NCI-H1048 (cell line): ENCODE measurements at regions not wholly inside any gene's neighbourhood (a gene's known extent, or its start where the extent isn't known, plus 50 kb on each side); places are given as distances from the start of the nearest gene placed in this dataset.
"Not testable (repeated sequence)": the region's sequence is repeated elsewhere in the genome, so short reads cannot be mapped to it uniquely, and the experiment has no call there.

ENCODE experiments used
- DNase-seq: peaks from one replicate; lab custom pipeline; 2025; lab: John Stamatoyannopoulos, UW

GRCh38 chr19:28359431-28360414, 853.2 kb downstream of the UQCRFS1 start:
- no peak for DNase-seq

GRCh38 chr19:28358633-28359032, 854.3 kb downstream of the UQCRFS1 start:
- no peak for DNase-seq

- DNase-seq: no peak
These were observed 861.2 kb downstream of the UQCRFS1 start for GRCh38 chr19:28351761-28352160.

- not testable (repeated sequence) for DNase-seq
These were observed 861.6 kb downstream of the UQCRFS1 start for GRCh38 chr19:28351321-28351720.

- no peak for DNase-seq
These were observed 862.3 kb downstream of the UQCRFS1 start for GRCh38 chr19:28350673-28351072.

GRCh38 chr19:28350037-28350436, 862.9 kb downstream of the UQCRFS1 start:
- no peak for DNase-seq

- no peak for DNase-seq
These were observed 863.3 kb downstream of the UQCRFS1 start for GRCh38 chr19:28349604-28350003.

GRCh38 chr19:28345811-28346210, 867.1 kb downstream of the UQCRFS1 start:
- DNase-seq: no peak

GRCh38 chr19:28341810-28342350, 871.1 kb downstream of the UQCRFS1 start:
- no peak for DNase-seq

GRCh38 chr19:28334419-28334818, 878.5 kb downstream of the UQCRFS1 start:
- no peak for DNase-seq

GRCh38 chr19:28333909-28334308, 879.0 kb downstream of the UQCRFS1 start:
- DNase-seq: no peak

GRCh38 chr19:28332886-28333285, 880.1 kb downstream of the UQCRFS1 start:
- no peak for DNase-seq

GRCh38 chr19:28332351-28332750, 880.6 kb downstream of the UQCRFS1 start:
- DNase-seq: no peak

GRCh38 chr19:28331596-28331995, 881.4 kb downstream of the UQCRFS1 start:
- DNase-seq: no peak

GRCh38 chr19:28330831-28331230, 882.1 kb downstream of the UQCRFS1 start:
- DNase-seq: no peak

GRCh38 chr19:28329429-28329828, 883.5 kb downstream of the UQCRFS1 start:
- DNase-seq: no peak

- DNase-seq: no peak
These were observed 885.0 kb downstream of the UQCRFS1 start for GRCh38 chr19:28327905-28328304.

- DNase-seq: no peak
These were observed 886.2 kb downstream of the UQCRFS1 start for GRCh38 chr19:28326746-28327145.

- DNase-seq: no peak
These were observed 888.5 kb downstream of the UQCRFS1 start for GRCh38 chr19:28324275-28325060.

- DNase-seq: no peak
These were observed 890.0 kb downstream of the UQCRFS1 start for GRCh38 chr19:28322945-28323344.

- no peak for DNase-seq
These were observed 890.5 kb downstream of the UQCRFS1 start for GRCh38 chr19:28322491-28322890.

- no peak for DNase-seq
These were observed 893.0 kb downstream of the UQCRFS1 start for GRCh38 chr19:28319918-28320317.

GRCh38 chr19:28319227-28319626, 893.7 kb downstream of the UQCRFS1 start:
- DNase-seq: no peak
